ENCODE measurements at regions not wholly inside any gene's neighbourhood (a gene's known extent, or its start where the extent isn't known, plus 50 kb on each side); places are given as distances from the start of the nearest gene placed in this dataset.
"Not testable (repeated sequence)": the region's sequence is repeated elsewhere in the genome, so short reads cannot be mapped to it uniquely, and the experiment has no call there.

DNA sequence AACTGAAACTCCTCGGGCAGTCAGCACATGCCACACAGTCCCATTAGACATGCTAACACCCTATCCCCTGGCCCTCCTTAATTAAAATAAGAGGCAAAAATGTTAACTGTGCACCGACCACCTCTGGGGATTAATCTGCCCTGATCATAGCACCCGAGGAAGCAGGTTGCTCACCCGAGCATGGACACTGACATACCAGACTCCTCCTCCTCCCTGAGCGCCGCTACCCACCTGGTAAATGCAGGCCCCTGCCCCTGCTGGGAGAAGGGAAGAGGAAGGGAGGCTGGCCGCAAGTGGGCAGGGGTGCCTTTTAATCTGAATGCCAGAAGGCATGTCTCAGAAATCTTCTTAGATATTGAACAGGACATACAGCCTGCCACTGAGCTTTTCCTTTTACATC, 360.9 kb downstream of the RRAGC start:
- in situ Hi-C loops (cut with HindIII; ENCODE audit: low pct_unique_long_range_greater_than_20kb, low sequenced_read_pairs), result no loop called here
- DNase-seq (ENCODE audit: low read depth in 1 of 2, low spot score in 1 of 2), result no peak
- no peak for TF ChIP-seq JUND (IDR thresholded peaks at IDR 0.05; ENCODE audit: low read depth)

DNA sequence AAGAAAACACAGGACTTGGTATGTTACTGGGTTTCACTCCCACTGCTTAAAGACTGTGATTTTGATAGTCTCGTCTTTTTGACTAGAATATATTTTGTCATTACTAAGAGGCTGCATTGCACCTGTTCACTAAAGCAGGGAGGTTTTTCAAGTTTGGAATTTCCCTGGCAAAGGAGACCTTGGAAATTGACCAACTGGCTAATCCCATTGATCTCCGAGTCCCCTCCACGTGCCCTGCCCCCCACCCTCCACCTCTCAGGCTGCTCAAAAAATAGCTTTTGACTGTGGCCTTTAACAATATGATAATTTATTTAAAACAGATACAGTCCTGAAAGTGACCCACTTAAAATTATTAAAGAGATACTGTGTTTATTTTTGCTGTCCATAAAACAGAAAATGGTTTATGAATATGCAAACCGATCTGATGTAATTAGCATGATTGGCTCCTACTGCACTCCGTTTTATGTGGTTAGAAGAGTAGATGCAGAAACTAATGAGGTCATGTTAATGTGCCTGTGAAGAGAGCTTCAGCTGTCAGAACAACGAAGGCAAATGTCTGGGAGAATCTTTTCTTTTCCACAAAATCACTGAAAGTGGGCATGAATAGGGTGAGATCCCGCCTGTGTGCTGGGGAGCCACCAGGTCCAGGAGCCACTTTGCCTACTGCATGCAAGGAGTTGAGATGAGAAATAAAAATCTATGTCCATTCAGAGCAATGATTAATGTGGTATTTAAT, 361.5 kb downstream of the RRAGC start:
- no peak for DNase-seq (ENCODE audit: low read depth in 1 of 2, low spot score in 1 of 2)
- TF ChIP-seq JUND (IDR thresholded peaks at IDR 0.05; ENCODE audit: low read depth), result no peak
- in situ Hi-C loops (cut with HindIII; ENCODE audit: low pct_unique_long_range_greater_than_20kb, low sequenced_read_pairs), result no loop called here

DNA sequence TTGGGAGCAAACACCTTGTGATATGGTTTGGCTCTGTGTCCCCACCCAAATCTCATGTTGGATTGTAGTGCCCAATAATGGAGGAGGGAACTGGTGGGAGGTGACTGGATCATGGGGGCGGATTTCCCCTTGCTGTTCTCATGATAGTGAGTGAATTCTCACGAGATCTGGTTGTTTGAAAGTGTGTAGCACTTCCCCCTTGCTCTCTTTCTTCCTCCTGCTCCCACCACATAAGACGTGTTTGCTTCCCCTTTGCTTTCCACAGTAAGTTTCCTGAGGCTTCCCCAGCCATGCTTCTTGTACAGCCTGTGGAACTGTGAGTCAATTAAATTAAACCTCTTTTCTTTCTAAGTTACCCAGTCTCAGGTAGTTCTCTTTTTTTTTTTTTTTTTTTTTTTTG, 366.3 kb downstream of the RRAGC start:
- DNase-seq (ENCODE audit: low read depth in 1 of 2, low spot score in 1 of 2); in situ Hi-C loops (cut with HindIII; ENCODE audit: low pct_unique_long_range_greater_than_20kb, low sequenced_read_pairs): not testable (repeated sequence)

DNA sequence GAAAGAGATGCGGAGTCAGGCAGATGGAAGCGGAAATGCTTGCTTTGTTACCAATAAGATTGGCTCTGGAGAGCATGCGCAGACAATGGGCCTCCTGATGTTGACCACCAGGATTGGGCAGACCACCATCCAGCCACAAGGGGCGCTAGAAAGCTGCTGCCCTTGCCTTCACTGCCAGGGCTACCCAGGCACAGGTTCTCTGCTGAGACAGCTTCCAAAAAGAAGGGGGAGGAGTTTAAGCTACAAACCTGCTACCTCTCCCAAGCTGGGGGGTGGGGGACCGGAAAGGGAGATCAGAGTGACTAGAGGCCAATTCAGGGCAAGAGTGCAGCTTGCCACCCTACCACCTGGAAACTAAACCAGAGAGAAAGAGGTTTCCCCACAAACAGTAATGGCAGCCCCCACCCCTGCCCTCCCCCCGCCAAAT, 369.7 kb downstream of the RRAGC start:
- in situ Hi-C loops (cut with HindIII; ENCODE audit: low pct_unique_long_range_greater_than_20kb, low sequenced_read_pairs), result no loop called here
- no peak for DNase-seq (ENCODE audit: low read depth in 1 of 2, low spot score in 1 of 2)
- no peak for TF ChIP-seq JUND (IDR thresholded peaks at IDR 0.05; ENCODE audit: low read depth)

DNA sequence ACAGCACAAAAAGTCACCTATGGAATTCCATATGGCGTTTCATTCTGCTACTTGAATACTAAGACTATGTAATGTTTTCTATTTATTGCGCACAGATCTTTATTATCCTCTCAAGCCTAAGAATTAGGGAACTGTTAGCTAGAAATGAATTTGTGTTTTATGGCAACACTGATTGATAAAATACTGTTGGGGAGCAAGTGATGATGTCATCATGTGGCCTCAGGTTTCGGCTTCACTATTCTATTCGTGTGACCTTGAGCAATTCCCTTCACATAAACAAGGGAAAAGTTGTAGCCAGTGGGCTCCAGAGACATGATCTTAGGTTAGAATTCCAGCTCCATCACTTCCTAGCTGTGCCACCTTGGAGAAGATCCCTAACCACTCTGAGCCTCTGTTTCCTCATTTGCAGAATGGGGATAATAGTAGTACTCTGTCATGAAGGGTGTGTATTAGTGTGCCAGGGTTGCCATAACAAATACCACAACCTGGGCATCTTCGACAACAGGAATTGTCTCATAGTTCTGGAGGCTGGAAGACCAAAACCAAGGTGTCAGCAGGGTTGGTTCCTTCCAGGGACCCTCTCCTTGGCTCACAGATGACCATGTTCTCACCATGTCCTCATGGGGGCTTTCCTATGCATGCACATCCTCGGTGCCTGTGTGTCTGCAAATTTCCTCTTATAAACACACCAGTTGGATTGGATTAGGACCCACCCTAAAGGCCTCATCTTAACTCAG, 371.2 kb downstream of the RRAGC start:
- no peak for TF ChIP-seq JUND (IDR thresholded peaks at IDR 0.05; ENCODE audit: low read depth)
- in situ Hi-C loops (cut with HindIII; ENCODE audit: low pct_unique_long_range_greater_than_20kb, low sequenced_read_pairs), result no loop called here
- DNase-seq (ENCODE audit: low read depth in 1 of 2, low spot score in 1 of 2), result no peak

DNA sequence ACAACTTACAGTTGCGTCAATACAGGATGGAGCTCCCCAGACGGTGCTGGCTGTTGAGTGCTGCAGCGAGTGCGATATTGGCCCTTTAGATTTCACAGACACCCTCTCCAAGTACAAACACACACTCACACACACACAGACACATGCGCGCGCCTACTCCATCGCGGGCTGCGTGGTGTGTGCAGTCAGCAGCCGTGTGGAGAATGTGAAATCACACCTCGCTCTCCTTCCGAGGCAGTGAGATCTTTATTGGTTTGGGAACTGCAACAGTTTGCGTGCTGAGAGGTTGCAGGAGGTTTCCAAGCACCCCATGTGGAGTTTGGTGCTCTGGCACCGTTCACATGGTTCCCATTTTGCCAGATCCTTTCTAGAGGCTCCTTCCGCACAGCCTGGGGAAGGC, 372.2 kb downstream of the RRAGC start:
- in situ Hi-C loops (cut with HindIII; ENCODE audit: low pct_unique_long_range_greater_than_20kb, low sequenced_read_pairs), result no loop called here
- DNase-seq (ENCODE audit: low read depth in 1 of 2, low spot score in 1 of 2), result no peak
- no peak for TF ChIP-seq JUND (IDR thresholded peaks at IDR 0.05; ENCODE audit: low read depth)

DNA sequence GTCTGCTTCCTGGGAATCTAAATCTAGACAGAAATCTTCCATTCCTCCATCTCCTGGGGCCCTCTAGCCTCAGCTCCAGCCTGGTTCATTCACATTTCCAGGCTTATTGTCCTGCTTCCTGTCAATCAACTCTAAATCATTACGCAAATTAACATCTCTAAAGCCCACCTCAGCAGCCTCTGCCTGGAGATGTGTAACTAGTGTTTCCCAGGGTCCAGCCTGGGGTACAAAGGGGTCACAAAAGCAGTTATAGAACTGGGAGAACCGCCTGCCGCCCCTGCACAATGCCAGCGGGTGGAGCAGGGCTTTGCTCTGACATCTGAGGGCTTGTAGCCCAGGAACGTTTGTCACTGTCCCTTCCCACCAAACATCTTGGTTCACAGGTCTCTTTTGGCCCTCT, 373.5 kb downstream of the RRAGC start:
- no peak for TF ChIP-seq JUND (IDR thresholded peaks at IDR 0.05; ENCODE audit: low read depth)
- in situ Hi-C loops (cut with HindIII; ENCODE audit: low pct_unique_long_range_greater_than_20kb, low sequenced_read_pairs), result no loop called here
- no peak for DNase-seq (ENCODE audit: low read depth in 1 of 2, low spot score in 1 of 2)

DNA sequence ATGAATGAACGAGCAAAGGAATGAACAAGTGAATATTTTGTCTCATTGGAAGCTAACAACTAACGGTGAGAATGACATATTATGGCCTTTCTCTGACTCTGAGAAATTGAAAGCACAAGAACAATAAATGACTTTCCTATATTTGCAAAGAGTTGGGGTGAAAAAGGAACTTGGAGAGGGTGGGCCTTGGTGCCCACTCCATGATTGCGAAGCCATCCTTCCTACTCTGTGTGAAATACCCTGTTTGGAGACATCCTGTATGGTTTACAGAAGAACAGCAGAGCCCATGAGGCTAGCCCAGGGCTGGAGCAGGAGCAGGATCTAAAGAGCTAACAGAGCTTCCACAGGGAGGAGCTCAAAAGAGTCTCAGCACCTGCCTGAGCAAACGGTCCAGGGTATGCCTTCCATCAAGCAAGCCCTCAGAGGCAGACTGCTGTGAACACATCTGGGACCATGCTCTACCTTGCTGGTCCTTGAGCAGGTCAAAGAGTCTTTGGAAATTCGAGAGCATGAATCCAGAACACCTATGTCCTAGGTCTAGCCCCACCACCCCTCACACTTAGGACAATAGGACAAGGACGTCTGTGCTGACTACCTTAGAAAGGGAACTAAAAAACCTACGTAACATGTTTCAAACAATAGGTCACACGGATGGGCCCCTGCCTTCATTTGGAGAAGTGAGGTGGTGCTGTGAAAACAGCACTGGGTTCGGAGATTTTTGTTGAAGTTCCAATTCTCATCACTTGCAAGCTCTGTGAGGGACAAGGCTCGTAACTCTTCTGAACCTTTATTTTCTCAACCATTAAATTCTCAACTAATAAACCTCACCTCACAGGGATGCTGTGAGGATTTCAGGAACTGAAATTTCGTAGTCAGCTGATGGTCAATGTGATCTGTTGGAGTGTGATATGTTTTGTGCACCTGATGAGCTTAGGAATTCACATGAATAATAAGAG, 377.4 kb downstream of the RRAGC start:
- TF ChIP-seq JUND (IDR thresholded peaks at IDR 0.05; ENCODE audit: low read depth), result no peak
- in situ Hi-C loops (cut with HindIII; ENCODE audit: low pct_unique_long_range_greater_than_20kb, low sequenced_read_pairs), result no loop called here
- no peak for DNase-seq (ENCODE audit: low read depth in 1 of 2, low spot score in 1 of 2)

DNA sequence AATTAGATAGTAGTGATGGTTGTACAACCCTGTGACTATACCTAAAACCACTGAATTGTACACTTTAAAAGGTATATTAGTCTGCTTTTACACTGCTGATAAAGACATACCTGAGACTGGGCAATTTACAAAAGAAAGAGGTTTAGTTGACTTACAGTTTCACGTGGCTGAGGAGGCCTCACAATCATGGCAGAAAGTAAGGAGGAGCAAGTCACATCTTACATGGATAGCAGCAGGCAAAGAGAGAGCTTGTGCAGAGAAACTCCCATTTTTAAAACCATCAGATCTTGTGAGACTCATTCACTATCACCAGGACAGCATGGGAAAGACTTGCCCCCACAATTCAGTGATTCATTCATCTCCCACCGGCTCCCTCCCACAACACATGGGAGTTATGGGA, 379.9 kb downstream of the RRAGC start:
- in situ Hi-C loops (cut with HindIII; ENCODE audit: low pct_unique_long_range_greater_than_20kb, low sequenced_read_pairs); DNase-seq (ENCODE audit: low read depth in 1 of 2, low spot score in 1 of 2): not testable (repeated sequence)

DNA sequence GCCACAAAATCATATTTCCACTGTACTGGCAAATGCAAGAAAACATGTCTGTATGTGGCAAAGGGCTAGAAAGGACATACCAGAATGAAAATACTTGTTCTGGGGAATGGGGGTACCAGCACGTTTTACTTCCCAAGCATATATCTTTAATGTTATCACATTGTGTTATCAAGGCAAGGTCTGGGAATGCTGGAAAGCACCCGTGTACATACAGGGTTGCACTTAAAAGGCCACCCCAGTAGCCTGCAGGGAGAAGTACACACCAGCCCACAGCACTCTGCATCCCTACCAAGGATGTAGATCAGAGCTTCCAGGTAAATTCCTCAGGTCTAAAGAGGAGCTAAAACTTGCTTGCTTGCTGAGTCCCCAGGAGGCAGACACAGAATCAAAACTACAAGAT, 381.8 kb downstream of the RRAGC start:
- TF ChIP-seq JUND (IDR thresholded peaks at IDR 0.05; ENCODE audit: low read depth), result no peak
- no peak for DNase-seq (ENCODE audit: low read depth in 1 of 2, low spot score in 1 of 2)
- in situ Hi-C loops (cut with HindIII; ENCODE audit: low pct_unique_long_range_greater_than_20kb, low sequenced_read_pairs), result no loop called here

DNA sequence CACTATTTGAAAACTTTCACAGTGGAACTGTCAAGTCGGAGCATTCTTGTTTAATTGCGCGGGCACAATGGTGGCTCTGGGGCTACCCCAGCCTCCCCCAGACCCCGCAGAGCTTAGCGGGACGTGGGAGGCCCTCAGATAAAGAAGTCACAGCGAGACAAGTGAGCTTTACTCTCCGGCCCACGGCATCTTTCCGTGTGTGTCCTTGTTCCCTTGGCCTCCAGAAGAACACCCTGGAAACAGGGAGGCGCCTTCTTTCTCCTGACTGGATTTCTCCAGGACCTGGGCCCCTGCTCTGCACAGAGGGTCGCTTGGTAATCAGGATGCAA, 382.8 kb downstream of the RRAGC start:
- no peak for TF ChIP-seq JUND (IDR thresholded peaks at IDR 0.05; ENCODE audit: low read depth)
- DNase-seq (ENCODE audit: low read depth in 1 of 2, low spot score in 1 of 2), result no peak
- in situ Hi-C loops (cut with HindIII; ENCODE audit: low pct_unique_long_range_greater_than_20kb, low sequenced_read_pairs), result no loop called here

DNA sequence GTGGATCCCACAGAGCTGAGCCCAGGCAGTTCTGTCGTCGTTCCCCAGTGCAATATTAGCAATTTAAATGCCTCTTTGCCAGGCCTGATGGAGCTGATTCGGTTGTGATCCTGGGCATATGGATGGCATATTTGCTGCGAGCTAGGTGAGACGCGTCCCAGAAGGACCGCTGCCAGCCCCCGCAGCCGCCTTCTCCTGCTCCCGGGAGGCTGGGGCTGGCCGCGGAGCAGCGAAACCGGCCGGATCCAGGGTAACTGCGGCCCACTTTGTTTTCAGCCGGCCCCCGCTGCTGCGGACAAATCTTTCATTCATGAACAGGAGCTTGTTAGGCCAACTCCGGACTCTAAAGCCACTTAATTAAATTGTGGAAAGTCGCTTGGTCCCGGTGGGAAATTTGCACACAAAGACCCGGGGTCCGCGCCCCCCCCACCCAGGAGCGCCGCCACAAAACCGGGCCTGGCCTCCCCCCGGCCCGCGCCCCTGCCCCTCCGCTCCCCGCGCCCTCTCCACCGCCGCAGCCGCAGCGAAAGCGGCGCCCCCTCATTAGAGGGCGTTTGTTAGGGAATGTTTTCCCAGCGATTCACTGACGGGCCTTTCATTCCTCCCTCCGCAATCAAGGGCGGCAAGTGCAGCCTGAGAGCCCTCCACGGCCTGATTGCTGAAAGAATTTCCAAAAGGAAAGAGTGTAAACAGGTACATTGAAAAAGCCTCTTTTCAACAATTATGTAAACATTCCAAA, 383.3 kb downstream of the RRAGC start:
- DNase-seq (ENCODE audit: low read depth in 1 of 2, low spot score in 1 of 2), result no peak
- TF ChIP-seq JUND (IDR thresholded peaks at IDR 0.05; ENCODE audit: low read depth), result no peak

More for the DNA sequence above, 383.3 kb downstream of the RRAGC start:
- in situ Hi-C loops (cut with HindIII; ENCODE audit: low pct_unique_long_range_greater_than_20kb, low sequenced_read_pairs), result no loop called here
